DND-41 (cell line): ENCODE measurements at regions not wholly inside any gene's neighbourhood (a gene's known extent, or its start where the extent isn't known, plus 50 kb on each side); places are given as distances from the start of the nearest gene placed in this dataset.
"Not testable (repeated sequence)": the region's sequence is repeated elsewhere in the genome, so short reads cannot be mapped to it uniquely, and the experiment has no call there.

Experiments used
- EZH2 ChIP-seq: IDR thresholded peaks from 3 replicates; pipeline ENCODE4 v1.6.1; 2012; ENCODE audit warnings: borderline replicate concordance, low read depth, mild to moderate bottlenecking, moderate library complexity, low read length, inconsistent platforms; ENCODE audit not compliant: severe bottlenecking
- TF ChIP-seq, protein P1 (sequence below): IDR thresholded peaks from 2 replicates; pipeline ENCODE4 v1.5.1; 2012; ENCODE audit warnings: borderline replicate concordance, low read length, moderate library complexity, mild to moderate bottlenecking; ENCODE audit not compliant: poor library complexity, severe bottlenecking; ENCODE audit errors: extremely low read depth

DNA sequence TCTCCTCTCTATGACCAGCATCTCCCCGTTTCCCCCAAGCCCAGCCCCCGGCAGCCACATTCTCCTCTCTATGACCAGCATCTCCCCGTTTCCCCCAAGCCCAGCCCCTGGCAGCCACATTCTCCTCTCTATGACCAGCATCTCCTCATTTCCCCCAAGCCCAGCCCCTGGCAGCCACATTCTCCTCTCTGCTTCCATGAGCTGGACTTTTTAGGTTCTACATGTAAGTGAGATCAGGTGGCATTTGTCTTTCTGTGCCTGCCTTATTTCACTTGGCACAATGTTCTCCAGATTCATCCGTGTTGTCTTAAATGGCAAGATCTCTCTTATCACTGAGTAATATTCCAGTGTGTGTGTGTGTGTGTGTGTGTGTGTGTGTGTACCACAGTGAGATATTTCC, 428.1 kb upstream of the B3GAT1 start:
- TF ChIP-seq, protein P1, sequence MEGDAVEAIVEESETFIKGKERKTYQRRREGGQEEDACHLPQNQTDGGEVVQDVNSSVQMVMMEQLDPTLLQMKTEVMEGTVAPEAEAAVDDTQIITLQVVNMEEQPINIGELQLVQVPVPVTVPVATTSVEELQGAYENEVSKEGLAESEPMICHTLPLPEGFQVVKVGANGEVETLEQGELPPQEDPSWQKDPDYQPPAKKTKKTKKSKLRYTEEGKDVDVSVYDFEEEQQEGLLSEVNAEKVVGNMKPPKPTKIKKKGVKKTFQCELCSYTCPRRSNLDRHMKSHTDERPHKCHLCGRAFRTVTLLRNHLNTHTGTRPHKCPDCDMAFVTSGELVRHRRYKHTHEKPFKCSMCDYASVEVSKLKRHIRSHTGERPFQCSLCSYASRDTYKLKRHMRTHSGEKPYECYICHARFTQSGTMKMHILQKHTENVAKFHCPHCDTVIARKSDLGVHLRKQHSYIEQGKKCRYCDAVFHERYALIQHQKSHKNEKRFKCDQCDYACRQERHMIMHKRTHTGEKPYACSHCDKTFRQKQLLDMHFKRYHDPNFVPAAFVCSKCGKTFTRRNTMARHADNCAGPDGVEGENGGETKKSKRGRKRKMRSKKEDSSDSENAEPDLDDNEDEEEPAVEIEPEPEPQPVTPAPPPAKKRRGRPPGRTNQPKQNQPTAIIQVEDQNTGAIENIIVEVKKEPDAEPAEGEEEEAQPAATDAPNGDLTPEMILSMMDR: not testable (repeated sequence)
- not testable (repeated sequence) for TF ChIP-seq EZH2
